Mononuclear cell (primary cell): ENCODE measurements at regions not wholly inside any gene's neighbourhood (a gene's known extent, or its start where the extent isn't known, plus 50 kb on each side); places are given as distances from the start of the nearest gene placed in this dataset.
"Not testable (repeated sequence)": the region's sequence is repeated elsewhere in the genome, so short reads cannot be mapped to it uniquely, and the experiment has no call there.

Experiments used
- H3K27me3 ChIP-seq: 2 replicates; pipeline ENCODE4 v1.6.0; 2011; ENCODE audit warnings: low read length, control low read depth; ENCODE audit not compliant: insufficient read depth
- H3K4me1 ChIP-seq: 2 replicates; pipeline ENCODE4 v1.5.1; 2011; ENCODE audit warnings: mild to moderate bottlenecking, low read length, control low read depth; ENCODE audit not compliant: insufficient read depth
- H3K4me3 ChIP-seq: 2 replicates; pipeline ENCODE4 v1.5.1; 2011; ENCODE audit warnings: mild to moderate bottlenecking, low read length, moderate library complexity
- H3K9me3 ChIP-seq: 2 replicates; pipeline ENCODE4 v1.5.1; 2011; ENCODE audit warnings: low read depth, mild to moderate bottlenecking, control low read depth, low read length

- H3K9me3 ChIP-seq, H3K27me3 ChIP-seq, H3K4me1 ChIP-seq, H3K4me3 ChIP-seq: not testable (repeated sequence)
Measured at GRCh38 chr2:111511062-111511461, 372.9 kb downstream of the ANAPC1 start.

GRCh38 chr2:111512378-111512777, 371.6 kb downstream of the ANAPC1 start:
- not testable (repeated sequence) for H3K9me3 ChIP-seq, H3K27me3 ChIP-seq, H3K4me1 ChIP-seq, H3K4me3 ChIP-seq

- not testable (repeated sequence) for H3K27me3 ChIP-seq, H3K9me3 ChIP-seq, H3K4me3 ChIP-seq, H3K4me1 ChIP-seq
Measured at GRCh38 chr2:111514138-111514537, 369.9 kb downstream of the ANAPC1 start.

- H3K4me3 ChIP-seq, H3K9me3 ChIP-seq, H3K27me3 ChIP-seq: not testable (repeated sequence)
- peaks cover 12% of the 10 kb centered on the region for H3K4me1 ChIP-seq
Measured at GRCh38 chr2:111517050-111517720, 366.8 kb downstream of the ANAPC1 start.

GRCh38 chr2:111517721-111518053, 366.3 kb downstream of the ANAPC1 start:
- H3K4me1 ChIP-seq, result peaks cover 15% of the 10 kb centered on the region
- not testable (repeated sequence) for H3K4me3 ChIP-seq, H3K9me3 ChIP-seq, H3K27me3 ChIP-seq

GRCh38 chr2:111519071-111519470, 364.9 kb downstream of the ANAPC1 start:
- Histone ChIP-seq H3K4me1 (peaks cover 15% of the 10 kb centered on the region), H3K27me3 (no peaks in the 10 kb centered on the region), H3K4me3 (no peak overlapping the region), H3K9me3 (no peaks in the 10 kb centered on the region)

- H3K4me1 ChIP-seq, result peaks cover 15% of the 10 kb centered on the region
- H3K9me3 ChIP-seq, result no peaks in the 10 kb centered on the region
- no peak overlapping the region for H3K4me3 ChIP-seq
- no peaks in the 10 kb centered on the region for H3K27me3 ChIP-seq
Measured at GRCh38 chr2:111522231-111522768, 361.7 kb downstream of the ANAPC1 start.

GRCh38 chr2:111523009-111523408, 361.0 kb downstream of the ANAPC1 start:
- Histone ChIP-seq H3K27me3 (no peaks in the 10 kb centered on the region), H3K4me3 (no peak overlapping the region), H3K9me3 (no peaks in the 10 kb centered on the region)

GRCh38 chr2:111525026-111525425, 359.0 kb downstream of the ANAPC1 start:
- not testable (repeated sequence) for H3K4me3 ChIP-seq, H3K9me3 ChIP-seq, H3K4me1 ChIP-seq, H3K27me3 ChIP-seq

More at GRCh38 chr2:111523009-111523408, 361.0 kb downstream of the ANAPC1 start:
- H3K4me1 ChIP-seq, result peaks cover 15% of the 10 kb centered on the region

- not testable (repeated sequence) for H3K27me3 ChIP-seq, H3K4me3 ChIP-seq, H3K4me1 ChIP-seq, H3K9me3 ChIP-seq
Measured at GRCh38 chr2:111526041-111526639, 357.9 kb downstream of the ANAPC1 start.

- H3K4me3 ChIP-seq, H3K9me3 ChIP-seq, H3K27me3 ChIP-seq, H3K4me1 ChIP-seq: not testable (repeated sequence)
Measured at GRCh38 chr2:111527707-111528400, 356.1 kb downstream of the ANAPC1 start.

GRCh38 chr2:111529022-111529421, 355.0 kb downstream of the ANAPC1 start:
- not testable (repeated sequence) for H3K9me3 ChIP-seq, H3K4me1 ChIP-seq, H3K27me3 ChIP-seq, H3K4me3 ChIP-seq

- H3K9me3 ChIP-seq, H3K4me1 ChIP-seq, H3K4me3 ChIP-seq, H3K27me3 ChIP-seq: not testable (repeated sequence)
Measured at GRCh38 chr2:111530239-111530965, 353.6 kb downstream of the ANAPC1 start.

GRCh38 chr2:111532682-111533556, 351.1 kb downstream of the ANAPC1 start:
- H3K4me1 ChIP-seq, result peaks cover 14% of the 10 kb centered on the region
- not testable (repeated sequence) for H3K9me3 ChIP-seq, H3K4me3 ChIP-seq, H3K27me3 ChIP-seq
